K562 (cell line): ENCODE measurements at regions not wholly inside any gene's neighbourhood (a gene's known extent, or its start where the extent isn't known, plus 50 kb on each side); places are given as distances from the start of the nearest gene placed in this dataset.

ENCODE experiments used
- ATAC-seq: fragments of 200-7000 bp; cut with Tn5 transposase; 3 replicates; pipeline ENCODE4 v1.9.1; 2020; ENCODE audit warnings: moderate library complexity
- BruUV-seq: library from RNA; stranded (reverse); fragments of 400-500 nt; replicated peaks from 2 replicates; lab custom pipeline; 2021; lab: Mats Ljungman, UMichigan
- CTCF ChIA-PET: fragments of 300-600 bp; formaldehyde crosslinking; extraction: SDS; loops from one replicate; lab custom pipeline; 2021; ENCODE audit warnings: low intra/inter-chr PET ratio; lab: Yijun Ruan, JAX
- POLR2A ChIA-PET: fragments of 300-600, 350-650 bp; sonication (Branson Sonifier 250); formaldehyde crosslinking; extraction: SDS; loops from one replicate; lab custom pipeline; 2021; ENCODE audit warnings: antibody characterized with exemption, inconsistent platforms; lab: Yijun Ruan, JAX
- DNase-seq, 4 experiments: peaks; one replicate each; pipeline versions ENCODE4 v3.0.0 to v3.0.0-alpha.2; 2011 to 2018; ENCODE audit warnings: low spot score in 3 of 4, mixed read lengths in 3 of 4; ENCODE audit errors: extremely low read depth in 1 of 4
- FAIRE-seq: peaks from 2 replicates; lab custom pipeline; 2011; peaks lifted over from hg19 to GRCh38; lab: Jason Lieb, UNC
- H2AFZ ChIP-seq: 2 replicates; pipeline ENCODE4 v1.6.0; 2011; ENCODE audit warnings: low read depth, low read length, control low read depth, inconsistent platforms
- H3K27ac ChIP-seq: fragments of 200-600 bp; 3 replicates; pipeline ENCODE4 v1.8.0; 2011; ENCODE audit warnings: low read depth, mild to moderate bottlenecking, control low read depth, inconsistent platforms, low read length, moderate library complexity, mixed read lengths; ENCODE audit errors: extremely low read depth
- H3K27me3 ChIP-seq, 2 experiments: fragments of 300-600 bp in 1 of 2; 2 replicates in 1 of 2; 3 replicates in 1 of 2; pipeline versions ENCODE4 v1.6.0 to v1.8.0; 2011; ENCODE audit warnings: inconsistent platforms in 2 of 2, low read length in 2 of 2, mild to moderate bottlenecking in 1 of 2, mixed read lengths in 1 of 2, moderate library complexity in 1 of 2; ENCODE audit not compliant: control insufficient read depth in 2 of 2, insufficient read depth in 2 of 2
- H3K36me3 ChIP-seq: fragments of 300-600 bp; 3 replicates; pipeline ENCODE4 v1.8.0; 2011; ENCODE audit warnings: mild to moderate bottlenecking, low read length, inconsistent platforms; ENCODE audit not compliant: control insufficient read depth, insufficient read depth
- H3K4me1 ChIP-seq, 2 experiments: fragments of 200-600 bp in 1 of 2; replicated peaks in 1 of 2; 2 replicates in 1 of 2; 3 replicates in 1 of 2; pipeline versions ENCODE4 v1.5.1 to v1.8.0; 2011; ENCODE audit warnings: inconsistent platforms in 2 of 2, low read length in 2 of 2, mild to moderate bottlenecking in 1 of 2, mixed read lengths in 1 of 2, moderate library complexity in 1 of 2; ENCODE audit not compliant: control insufficient read depth in 2 of 2, insufficient read depth in 2 of 2
- H3K4me2 ChIP-seq: 2 replicates; pipeline ENCODE4 v1.6.1; 2011; ENCODE audit warnings: low read length, control low read depth, inconsistent platforms, mixed read lengths; ENCODE audit not compliant: insufficient read depth
- H3K4me3 ChIP-seq: fragments of 200-600 bp; sonication (generic), shearing (Covaris generic); 2 replicates; pipeline ENCODE4 v1.5.1; 2016; ENCODE audit warnings: control low read depth, inconsistent platforms
- H3K79me2 ChIP-seq: fragments of 200-600 bp; 3 replicates; pipeline ENCODE4 v1.8.0; 2011; ENCODE audit warnings: low read length, inconsistent platforms; ENCODE audit not compliant: control insufficient read depth, insufficient read depth
- H3K9ac ChIP-seq, 2 experiments: 2 replicates each; pipeline versions ENCODE4 v1.6.0 to v1.6.1; 2011; ENCODE audit warnings: low read depth in 2 of 2, low read length in 2 of 2, control low read depth in 1 of 2, inconsistent platforms in 1 of 2, mild to moderate bottlenecking in 1 of 2, mixed read lengths in 1 of 2; ENCODE audit not compliant: insufficient read depth in 1 of 2
- H3K9me1 ChIP-seq: one replicate; pipeline ENCODE4 v1.6.0; 2011; ENCODE audit warnings: inconsistent platforms, mild to moderate bottlenecking, low read length, moderate library complexity; ENCODE audit not compliant: control insufficient read depth, insufficient read depth
- H3K9me3 ChIP-seq: replicated peaks from 2 replicates; pipeline ENCODE4 v1.5.1; 2011; ENCODE audit warnings: low read depth, low read length, inconsistent platforms; ENCODE audit not compliant: control insufficient read depth, insufficient read depth
- H4K20me1 ChIP-seq: replicated peaks from 2 replicates; pipeline ENCODE4 v1.6.1; 2011; ENCODE audit warnings: low read length, inconsistent platforms, mixed read lengths; ENCODE audit not compliant: control insufficient read depth, insufficient read depth
- GTF2F1 ChIP-seq: IDR thresholded peaks from 2 replicates; pipeline ENCODE4 v1.6.1; 2011; ENCODE audit warnings: low read depth, low read length, improper control_type of control experiment
- KDM2B ChIP-seq: fragments of 250-450 bp; sonication (Bioruptor Pico); IDR thresholded peaks from 2 replicates; pipeline ENCODE4 v1.8.0; 2021; ENCODE audit warnings: mild to moderate bottlenecking, moderate library complexity
- LEF1 ChIP-seq: fragments of 450-650 bp; IDR thresholded peaks from 2 replicates; pipeline ENCODE4 v1.6.1; 2016; ENCODE audit warnings: mild to moderate bottlenecking
- MBD1 ChIP-seq: fragments of 250-450 bp; sonication (Bioruptor Pico); IDR thresholded peaks from 2 replicates; pipeline ENCODE4 v1.8.0; 2022; ENCODE audit warnings: inconsistent platforms
- NCOA2 ChIP-seq, 2 experiments: fragments of 450-650 bp; IDR thresholded peaks; 2 replicates each; pipeline ENCODE4 v1.6.1; 2018; ENCODE audit warnings: mild to moderate bottlenecking in 2 of 2, moderate library complexity in 1 of 2; ENCODE audit not compliant: partially characterized antibody in 2 of 2
- NR1H2 ChIP-seq: sonication (generic); formaldehyde crosslinking; IDR thresholded peaks from 2 replicates; pipeline ENCODE4 v1.4.0; 2020; ENCODE audit warnings: mild to moderate bottlenecking, missing genetic modification reagents
- POLR2AphosphoS2 ChIP-seq: IDR thresholded peaks from 2 replicates; pipeline ENCODE4 v1.6.1; 2012; ENCODE audit warnings: low read length, improper control_type of control experiment
- RBM17 ChIP-seq: fragments of 200-400 bp; formaldehyde crosslinking; IDR thresholded peaks from 2 replicates; pipeline ENCODE4 v1.6.1; 2017; ENCODE audit warnings: low read depth, mild to moderate bottlenecking, low read length, borderline replicate concordance
- TCFL5 ChIP-seq: fragments of 250-450 bp; sonication (Bioruptor Pico); conservative IDR thresholded peaks from 2 replicates; pipeline ENCODE4 v1.6.1; 2021; ENCODE audit warnings: mild to moderate bottlenecking, moderate library complexity, matching md5 sums
- ZBTB11 ChIP-seq, 3 experiments: fragments of 200-800 bp in 1 of 3; fragments of 250-450 bp in 1 of 3; fragments of 450-650 bp in 1 of 3; sonication (Bioruptor Pico) in 1 of 3; sonication (Bioruptor generic) in 1 of 3; formaldehyde crosslinking in 1 of 3; IDR thresholded peaks; 2 replicates each; pipeline versions ENCODE4 v1.6.1 to v1.8.0; 2016 to 2022; ENCODE audit warnings: mild to moderate bottlenecking in 2 of 3, missing genetic modification characterization in 2 of 3, missing compliant biosample characterization in 1 of 3, moderate library complexity in 1 of 3
- ZNF133 ChIP-seq: fragments of 250-450 bp; sonication (Bioruptor Pico); IDR thresholded peaks from 2 replicates; pipeline ENCODE4 v1.4.0; 2020; ENCODE audit warnings: mild to moderate bottlenecking
- ZNF184 ChIP-seq: sonication (generic); formaldehyde crosslinking; IDR thresholded peaks from 2 replicates; pipeline ENCODE4 v1.5.0; 2020; ENCODE audit warnings: missing genetic modification reagents
- ZNF324 ChIP-seq: fragments of 250-450 bp; sonication (Bioruptor Pico); IDR thresholded peaks from 2 replicates; pipeline ENCODE4 v1.4.0; 2020; ENCODE audit warnings: mild to moderate bottlenecking
- ZNF551 ChIP-seq: fragments of 250-450 bp; sonication (Bioruptor Pico); IDR thresholded peaks from 2 replicates; pipeline ENCODE4 v1.5.0; 2021; ENCODE audit warnings: mild to moderate bottlenecking, moderate library complexity
- WGBS: fragments of 100-300 bp; shearing (Covaris generic); methylation state at CpG from one replicate; pipeline ENCODE4 v1.1.6; 2016; ENCODE audit warnings: low coverage, mixed read lengths; ENCODE audit not compliant: insufficient coverage; ENCODE audit errors: missing lambda C conversion rate; 5-methylcytosine and 5-hydroxymethylcytosine counted together
- in situ Hi-C: fragments of 300-500 bp; cut with MboI; formaldehyde crosslinking; loops from 4 replicates; pipeline ENCODE4 v1.15.0; 2018; ENCODE audit warnings: inconsistent platforms, mixed read lengths
- intact Hi-C: fragments of 100-400 bp; cut with micrococcal nuclease; formaldehyde crosslinking; loops from 2 replicates; pipeline ENCODE4 v1.14.2; 2022

GRCh38 chr5:175012267-175012666 is 287.9 kb downstream of the MSX2 start (continued):
- no peak for TF ChIP-seq ZBTB11 (CRISPR knock-in tag; IDR thresholded peaks at IDR 0.05)
- TF ChIP-seq NR1H2: no peak
- TF ChIP-seq NCOA2 (IDR thresholded peaks at IDR 0.05; ENCODE audit: partially characterized antibody in 2 of 2): no peak
- no peak for TF ChIP-seq TCFL5 (CRISPR knock-in tag)
- TF ChIP-seq ZNF324 (CRISPR knock-in tag): no peak
- no peak for TF ChIP-seq ZNF133 (CRISPR knock-in tag)
- TF ChIP-seq LEF1: no peak

- H3K9ac ChIP-seq: no peak overlapping the region
- TF ChIP-seq RBM17: no peak
- TF ChIP-seq KDM2B (CRISPR knock-in tag): no peak
- TF ChIP-seq POLR2AphosphoS2: no peak
- TF ChIP-seq ZNF184 (CRISPR knock-in tag): no peak
- TF ChIP-seq MBD1 (CRISPR knock-in tag): no peak
- TF ChIP-seq GTF2F1: no peak
- TF ChIP-seq ZNF551 (CRISPR knock-in tag): no peak
- TF ChIP-seq, all 486 proteins: peak for 0
- intact Hi-C loops: no loop called here
- Histone ChIP-seq H3K9me3 (no peaks in the 10 kb centered on the region), H3K9me1 (no peaks in the 10 kb centered on the region), H3K36me3 (no peaks in the 10 kb centered on the region), H3K4me3 (no peak overlapping the region), H2AFZ (no peak overlapping the region), H3K27me3 (peaks cover 0 to 29% of the 10 kb centered on the region in 2 experiments; a peak in 1 of 5 replicates), H3K27ac (no peak overlapping the region), H4K20me1 (0 out of 2 replicates have a peak, but pooled peaks cover 3% of the 10 kb centered on the region), H3K4me1 (no peaks in the 10 kb centered on the region), H3K79me2 (no peaks in the 10 kb centered on the region), H3K4me2 (no peak overlapping the region)
- ChIA-PET CTCF (no interaction called here), POLR2A (interaction anchor here (0.6 kb wide), 3 partner anchors 26 to 202 kb away, joined by 3 to 5 read pairs (median 3); no protein-coding TSS in a partner anchor)
- no peak for DNase-seq
- no TSS peak for BruUV-seq
- FAIRE-seq: no peak
- WGBS: 0% methylated on average over 2 of the region's 2 CpGs
- in situ Hi-C loops: no loop called here
- ATAC-seq: no peak
These were observed 279.1 kb downstream of the MSX2 start for GRCh38 chr5:175003531-175003930.
